ENCODE measurements at regions not wholly inside any gene's neighbourhood (a gene's known extent, or its start where the extent isn't known, plus 50 kb on each side); places are given as distances from the start of the nearest gene placed in this dataset.

- Mint-ChIP-seq H3K4me1 (no peaks in the 10 kb centered on the region), H3K27ac (no peak overlapping the region; a peak in 1 of 7 replicates), H3K9me3 (no peaks in the 10 kb centered on the region), H3K4me3 (no peak overlapping the region), H3K27me3 (ENCODE audit: low read depth) (no peaks in the 10 kb centered on the region), H3K36me3 (ENCODE audit: insufficient read depth in 1 of 3, low read depth in 3 of 3) (0 out of 7 replicates have a peak, but pooled peaks cover 0 to 2% (median 0%) of the 10 kb centered on the region in 3 experiments)
- no peak for TF ChIP-seq CTCF (conservative IDR thresholded peaks at IDR 0.05)
- H2AK5ac ChIP-seq (ENCODE audit: insufficient read length, low read length), result no peak overlapping the region
- H3K23me2 ChIP-seq (ENCODE audit: insufficient read length, low read depth, low read length, poor library complexity, severe bottlenecking), result no peaks in the 10 kb centered on the region
- no peak overlapping the region for H2BK15ac ChIP-seq (ENCODE audit: low read depth, low read length)
- no peak overlapping the region for H2BK12ac ChIP-seq (ENCODE audit: insufficient read length, low read depth, low read length)
- H3K56ac ChIP-seq (ENCODE audit: insufficient read length, low read depth, low read length), result no peak overlapping the region
- no peak for DNase-seq
- H3K4me2 ChIP-seq (ENCODE audit: insufficient read depth, insufficient read length, low read length), result no peak overlapping the region
- no peak overlapping the region for H4K5ac ChIP-seq (ENCODE audit: insufficient read length, low read depth, low read length)
- H3K4me1 ChIP-seq (ENCODE audit: insufficient read depth, low read length), result no peaks in the 10 kb centered on the region
- no peak overlapping the region for H3K23ac ChIP-seq (ENCODE audit: insufficient read length, low read depth, low read length)
- H3K79me2 ChIP-seq (ENCODE audit: insufficient read depth, low read length), result no peaks in the 10 kb centered on the region
- no peak overlapping the region for H4K8ac ChIP-seq (replicated peaks; ENCODE audit: insufficient read length, low read depth, low read length)
- no peak overlapping the region for H4K91ac ChIP-seq (ENCODE audit: insufficient read length, low read depth, low read length)
- no CpG with 5 or more reads among the region's 3 CpGs for WGBS (ENCODE audit: extremely low coverage, insufficient read length, low lambda C conversion rate)
- H3K9me3 ChIP-seq (ENCODE audit: control insufficient read depth, low read depth, low read length), result no peaks in the 10 kb centered on the region
- no peak overlapping the region for H3K9ac ChIP-seq (ENCODE audit: extremely low read depth, insufficient read length, low read length)
- H4K20me1 ChIP-seq (ENCODE audit: control insufficient read depth, insufficient read depth, insufficient read length), result no peaks in the 10 kb centered on the region
- H3K27me3 ChIP-seq (ENCODE audit: insufficient read depth, low read length), result no peaks in the 10 kb centered on the region
- no peak overlapping the region for H3K27ac ChIP-seq (ENCODE audit: insufficient read length, low read depth, low read length)
- no peaks in the 10 kb centered on the region for H3K79me1 ChIP-seq (ENCODE audit: insufficient read depth, low read depth, low read length, poor library complexity, severe bottlenecking)
- no peak overlapping the region for H2BK120ac ChIP-seq (ENCODE audit: low read depth, low read length, poor library complexity, severe bottlenecking)
- H3K14ac ChIP-seq (ENCODE audit: insufficient read depth, low read length), result no peak overlapping the region
- no peak overlapping the region for H3K4ac ChIP-seq (ENCODE audit: low read depth, low read length)
- no peak overlapping the region for H2BK5ac ChIP-seq (ENCODE audit: insufficient read length, low read length)
- no peak overlapping the region for H2BK20ac ChIP-seq (ENCODE audit: low read depth, low read length, poor library complexity, severe bottlenecking)
- no peak overlapping the region for H3T11ph ChIP-seq (ENCODE audit: low read length)
- no peak overlapping the region for H2AFZ ChIP-seq (ENCODE audit: low read length)
- H3K18ac ChIP-seq (ENCODE audit: insufficient read length, low read depth, low read length), result no peak overlapping the region
These were observed 429.3 kb upstream of the NBEA start for GRCh38 chr13:34512817-34513216.

Data from H9 (cell line).